Hepatocyte (in vitro differentiated cells): ENCODE measurements at regions not wholly inside any gene's neighbourhood (a gene's known extent, or its start where the extent isn't known, plus 50 kb on each side); places are given as distances from the start of the nearest gene placed in this dataset.
A peak's percentile ranks its signal among the peaks of the same experiment; 100 is the strongest.

Source experiments
- DNase-seq: peaks from one replicate; pipeline ENCODE4 v3.0.0-alpha.2; 2016; ENCODE audit warnings: low spot score
- H2AFZ ChIP-seq: fragments of 200-600 bp; sonication (generic); 2 replicates; pipeline ENCODE4 v1.6.0; 2016; ENCODE audit warnings: antibody characterized with exemption, mild to moderate bottlenecking
- H3K27ac ChIP-seq: fragments of 200-600 bp; sonication (generic); 2 replicates; pipeline ENCODE4 v1.5.1; 2016; ENCODE audit warnings: mild to moderate bottlenecking
- H3K27me3 ChIP-seq: fragments of 200-600 bp; sonication (generic); 2 replicates; pipeline ENCODE4 v1.6.1; 2016
- H3K36me3 ChIP-seq: fragments of 200-600 bp; sonication (generic); replicated peaks from 2 replicates; pipeline ENCODE4 v1.5.1; 2016; ENCODE audit warnings: low read depth; ENCODE audit not compliant: insufficient read depth
- H3K4me1 ChIP-seq: fragments of 200-600 bp; sonication (generic); 2 replicates; pipeline ENCODE4 v1.5.1; 2016; ENCODE audit warnings: mild to moderate bottlenecking, moderate library complexity; ENCODE audit not compliant: insufficient read depth
- H3K4me2 ChIP-seq: fragments of 200-600 bp; sonication (generic); 2 replicates; pipeline ENCODE4 v1.6.0; 2016
- H3K4me3 ChIP-seq: fragments of 200-600 bp; sonication (generic); 2 replicates; pipeline ENCODE4 v1.5.1; 2016; ENCODE audit warnings: mild to moderate bottlenecking
- H3K79me2 ChIP-seq: fragments of 200-600 bp; sonication (generic); 2 replicates; pipeline ENCODE4 v1.6.0; 2017; ENCODE audit warnings: mild to moderate bottlenecking
- H3K9me2 ChIP-seq: fragments of 200-600 bp; sonication (generic); replicated peaks from 2 replicates; pipeline ENCODE4 v1.6.0; 2017; ENCODE audit warnings: mild to moderate bottlenecking; ENCODE audit not compliant: insufficient read depth
- H3K9me3 ChIP-seq: fragments of 200-600 bp; sonication (generic); 2 replicates; pipeline ENCODE4 v1.5.1; 2016; ENCODE audit warnings: low read depth, mild to moderate bottlenecking
- H4K20me1 ChIP-seq: fragments of 200-600 bp; sonication (generic); 2 replicates; pipeline ENCODE4 v1.6.0; 2016; ENCODE audit warnings: mild to moderate bottlenecking; ENCODE audit not compliant: insufficient read depth, poor library complexity, severe bottlenecking
- CTCF ChIP-seq: fragments of 200-600 bp; sonication (generic); IDR thresholded peaks from 2 replicates; pipeline ENCODE4 v1.5.1; 2016; ENCODE audit warnings: antibody characterized with exemption, mild to moderate bottlenecking; ENCODE audit not compliant: poor library complexity
- EZH2 ChIP-seq: fragments of 200-600 bp; sonication (generic); IDR thresholded peaks from 2 replicates; pipeline ENCODE4 v1.6.1; 2016; ENCODE audit warnings: antibody characterized with exemption, mild to moderate bottlenecking, borderline replicate concordance
- EZH2phosphoT487 ChIP-seq: fragments of 200-600 bp; sonication (generic); IDR thresholded peaks from one replicate; pipeline ENCODE4 v1.6.1; 2018; ENCODE audit warnings: antibody characterized with exemption, mild to moderate bottlenecking, low read depth, moderate library complexity; ENCODE audit not compliant: unreplicated experiment, severe bottlenecking
- WGBS: methylation state at CpG from one replicate; pipeline ENCODE4 v1.1.6; 2016; ENCODE audit warnings: low lambda C conversion rate; ENCODE audit errors: missing lambda C conversion rate; 5-methylcytosine and 5-hydroxymethylcytosine counted together

GRCh38 chr3:194985031-194985578 is 285.9 kb downstream of the XXYLT1 start:
- no peak overlapping the region for H3K27ac ChIP-seq
- H3K4me3 ChIP-seq: no peak overlapping the region

GRCh38 chr3:194986208-194987043 is 284.5 kb downstream of the XXYLT1 start:
- Histone ChIP-seq H3K4me1 (no peaks in the 10 kb centered on the region), H3K27me3 (no peaks in the 10 kb centered on the region), H3K9me2 (no peaks in the 10 kb centered on the region), H3K4me3 (no peak overlapping the region), H3K27ac (no peak overlapping the region), H3K4me2 (no peak overlapping the region), H3K9me3 (no peaks in the 10 kb centered on the region), H4K20me1 (no peaks in the 10 kb centered on the region), H2AFZ (no peak overlapping the region), H3K79me2 (no peaks in the 10 kb centered on the region), H3K36me3 (no peaks in the 10 kb centered on the region)
- 86% methylated on average over 17 of the region's 17 CpGs for WGBS
- no peak for DNase-seq
- no peak for TF ChIP-seq CTCF

More at GRCh38 chr3:194985031-194985578, 285.9 kb downstream of the XXYLT1 start:
- H3K9me2 ChIP-seq: no peaks in the 10 kb centered on the region
- H3K4me2 ChIP-seq: peak overlapping the region; percentile 68
- no peaks in the 10 kb centered on the region for H3K79me2 ChIP-seq
- WGBS: 49% methylated on average over 29 of the region's 33 CpGs
- no peaks in the 10 kb centered on the region for H3K36me3 ChIP-seq
- peak; percentile 78 for DNase-seq
- H3K4me1 ChIP-seq: no peaks in the 10 kb centered on the region
- H4K20me1 ChIP-seq: no peaks in the 10 kb centered on the region
- no peaks in the 10 kb centered on the region for H3K9me3 ChIP-seq
- H2AFZ ChIP-seq: peak overlapping the region; percentile 48
- no peaks in the 10 kb centered on the region for H3K27me3 ChIP-seq
- peak; percentile 50 for TF ChIP-seq CTCF
- TF ChIP-seq EZH2phosphoT487: no peak
- no peak for TF ChIP-seq EZH2

- Histone ChIP-seq H3K27ac (no peak overlapping the region), H4K20me1 (no peaks in the 10 kb centered on the region), H2AFZ (no peak overlapping the region), H3K79me2 (no peaks in the 10 kb centered on the region), H3K4me3 (no peak overlapping the region), H3K9me3 (no peaks in the 10 kb centered on the region), H3K9me2 (no peaks in the 10 kb centered on the region), H3K27me3 (no peaks in the 10 kb centered on the region), H3K36me3 (no peaks in the 10 kb centered on the region), H3K4me1 (no peaks in the 10 kb centered on the region), H3K4me2 (no peak overlapping the region)
- DNase-seq: no peak
- TF ChIP-seq EZH2phosphoT487 (no peak), EZH2 (no peak), CTCF (no peak)
- 79% methylated on average over 21 of the region's 21 CpGs for WGBS
Measured at GRCh38 chr3:194987571-194988494, 283.1 kb downstream of the XXYLT1 start.
